HL-60 (cell line): ENCODE measurements at regions not wholly inside any gene's neighbourhood (a gene's known extent, or its start where the extent isn't known, plus 50 kb on each side); places are given as distances from the start of the nearest gene placed in this dataset.

Experiments used
- CTCF ChIP-seq: IDR thresholded peaks from one replicate; pipeline ENCODE4 v1.5.1; 2011; ENCODE audit warnings: low read length, control low read depth, inconsistent platforms; ENCODE audit not compliant: insufficient read depth
- POLR2AphosphoS5 ChIP-seq: IDR thresholded peaks from 2 replicates; pipeline ENCODE4 v1.6.1; 2012; ENCODE audit warnings: low read depth
- SPI1 ChIP-seq: IDR thresholded peaks from 2 replicates; pipeline ENCODE4 v1.6.1; 2012; ENCODE audit warnings: low read depth, mild to moderate bottlenecking, borderline replicate concordance

GRCh38 chrX:69237236-69237635, 72.0 kb upstream of the PJA1 start:
- TF ChIP-seq CTCF (no peak), POLR2AphosphoS5 (no peak), SPI1 (no peak)
